GM12878 (cell line): ENCODE measurements at regions not wholly inside any gene's neighbourhood (a gene's known extent, or its start where the extent isn't known, plus 50 kb on each side); places are given as distances from the start of the nearest gene placed in this dataset.

Experiments used
- ATAC-seq: fragments of 200-7000 bp; cut with Tn5 transposase; 3 replicates; pipeline ENCODE4 v1.9.1; 2020; ENCODE audit warnings: mild to moderate bottlenecking, moderate library complexity
- BruUV-seq: library from RNA; stranded (reverse); fragments of 400-500 nt; replicated peaks from 2 replicates; lab custom pipeline; 2021; lab: Mats Ljungman, UMichigan
- CTCF ChIA-PET: fragments of 300-600 bp; sonication (Branson Sonifier 250); formaldehyde crosslinking; extraction: SDS; loops from one replicate; lab custom pipeline; 2021; ENCODE audit warnings: inconsistent platforms; lab: Yijun Ruan, JAX
- POLR2A ChIA-PET: fragments of 350-600 bp; formaldehyde crosslinking; extraction: SDS; loops from one replicate; lab custom pipeline; 2021; ENCODE audit warnings: inconsistent platforms; lab: Charles Lee
- RAD21 ChIA-PET: fragments of 300-600 bp; sonication (Branson Sonifier 250); formaldehyde crosslinking; loops from one replicate; lab custom pipeline; 2023; ENCODE audit warnings: antibody characterized with exemption; ENCODE audit not compliant: unreplicated experiment; lab: Charles Lee
- SMC1A ChIA-PET: fragments of 300-600 bp; sonication (Branson Sonifier 250); formaldehyde crosslinking; loops from one replicate; lab custom pipeline; 2023; ENCODE audit not compliant: unreplicated experiment, uncharacterized antibody; lab: Charles Lee
- DNase-seq: peaks from one replicate; pipeline ENCODE4 v3.0.0-alpha.2; 2011; ENCODE audit warnings: low read depth, low spot score
- FAIRE-seq: peaks from 3 replicates; lab custom pipeline; 2011; peaks lifted over from hg19 to GRCh38; lab: Jason Lieb, UNC
- H2AFZ ChIP-seq: 2 replicates; pipeline ENCODE4 v1.6.0; 2011; ENCODE audit warnings: low read depth, low read length, control low read depth; ENCODE audit not compliant: control insufficient read depth
- H3K27ac ChIP-seq: 2 replicates; pipeline ENCODE4 v1.5.1; 2011; ENCODE audit warnings: control low read depth; ENCODE audit not compliant: control insufficient read depth, insufficient read depth
- H3K27me3 ChIP-seq, 2 experiments: replicated peaks in 1 of 2; 2 replicates each; pipeline versions ENCODE4 v1.6.0 to v1.6.1; 2011; ENCODE audit warnings: low read length in 1 of 2; ENCODE audit not compliant: control insufficient read depth in 2 of 2, insufficient read depth in 2 of 2
- H3K36me3 ChIP-seq, 2 experiments: 2 replicates each; pipeline ENCODE4 v1.5.1; 2011; ENCODE audit warnings: low read length in 1 of 2; ENCODE audit not compliant: control insufficient read depth in 2 of 2, insufficient read depth in 2 of 2
- H3K4me1 ChIP-seq: 2 replicates; pipeline ENCODE4 v1.6.1; 2011; ENCODE audit warnings: mild to moderate bottlenecking, low read length, moderate library complexity, mixed read lengths; ENCODE audit not compliant: control insufficient read depth, insufficient read depth
- H3K4me2 ChIP-seq: 2 replicates; pipeline ENCODE4 v1.6.0; 2011; ENCODE audit warnings: control low read depth; ENCODE audit not compliant: control insufficient read depth, insufficient read depth
- H3K4me3 ChIP-seq: fragments of 200-600 bp; sonication (generic); 2 replicates; pipeline ENCODE4 v1.5.1; 2016
- H3K79me2 ChIP-seq: 2 replicates; pipeline ENCODE4 v1.6.0; 2011; ENCODE audit warnings: low read length; ENCODE audit not compliant: control insufficient read depth, insufficient read depth
- H3K9ac ChIP-seq: 2 replicates; pipeline ENCODE4 v1.8.0; 2011; ENCODE audit warnings: low read length, control low read depth, mixed read lengths; ENCODE audit not compliant: control insufficient read depth, insufficient read depth
- H3K9me3 ChIP-seq: replicated peaks from 3 replicates; pipeline ENCODE4 v1.5.1; 2011; ENCODE audit warnings: mild to moderate bottlenecking, low read length; ENCODE audit not compliant: control insufficient read depth, insufficient read depth
- H4K20me1 ChIP-seq: 2 replicates; pipeline ENCODE4 v1.6.0; 2011; ENCODE audit not compliant: control insufficient read depth, insufficient read depth
- CBFB ChIP-seq: IDR thresholded peaks from 2 replicates; pipeline ENCODE4 v1.6.1; 2016; ENCODE audit warnings: antibody characterized with exemption, low read depth
- CHD1 ChIP-seq: IDR thresholded peaks from 2 replicates; pipeline ENCODE4 v1.6.1; 2012; ENCODE audit warnings: low read depth, low read length, improper control_type of control experiment
- JUND ChIP-seq: IDR thresholded peaks from 2 replicates; pipeline ENCODE4 v1.6.1; 2012; ENCODE audit warnings: low read depth, mild to moderate bottlenecking, low read length, improper control_type of control experiment, moderate library complexity
- NBN ChIP-seq: fragments of 450-650 bp; IDR thresholded peaks from 2 replicates; pipeline ENCODE4 v1.6.1; 2016
- NFYA ChIP-seq: IDR thresholded peaks from 2 replicates; pipeline ENCODE4 v1.6.1; 2011; ENCODE audit warnings: low read depth, mild to moderate bottlenecking, low read length, improper control_type of control experiment, borderline replicate concordance
- NR2C1 ChIP-seq: fragments of 450-650 bp; IDR thresholded peaks from 2 replicates; pipeline ENCODE4 v1.6.1; 2017; ENCODE audit warnings: antibody characterized with exemption, mild to moderate bottlenecking, moderate library complexity
- RAD51 ChIP-seq: fragments of 450-650 bp; IDR thresholded peaks from 2 replicates; pipeline ENCODE4 v1.6.1; 2016; ENCODE audit warnings: moderate library complexity, mild to moderate bottlenecking, inconsistent platforms
- SPI1 ChIP-seq: IDR thresholded peaks from 2 replicates; pipeline ENCODE4 v1.6.1; 2011; ENCODE audit warnings: low read depth, mild to moderate bottlenecking, low read length, moderate library complexity, borderline replicate concordance; ENCODE audit not compliant: insufficient read depth
- YY1 ChIP-seq: IDR thresholded peaks from 2 replicates; pipeline ENCODE4 v1.6.1; 2011; ENCODE audit warnings: low read depth, mild to moderate bottlenecking, low read length
- WGBS: methylation state at CpG from one replicate; pipeline ENCODE4 v1.1.6; 2016; ENCODE audit warnings: low lambda C conversion rate; ENCODE audit not compliant: insufficient replicate concordance, insufficient coverage; ENCODE audit errors: missing lambda C conversion rate; 5-methylcytosine and 5-hydroxymethylcytosine counted together
- in situ Hi-C: fragments of 300-500 bp; cut with MboI; formaldehyde crosslinking; loops from 9 replicates; pipeline ENCODE4 v1.14.3; 2018; ENCODE audit warnings: mixed read lengths
- intact Hi-C: fragments of 100-400 bp; cut with micrococcal nuclease; formaldehyde crosslinking; loops from one replicate; pipeline ENCODE4 v1.14.2; 2022; ENCODE audit not compliant: unreplicated experiment
- TF ChIP-seq, protein P1 (sequence below): fragments of 450-650 bp; IDR thresholded peaks from 2 replicates; pipeline ENCODE4 v1.6.1; 2017; ENCODE audit warnings: low read depth, mild to moderate bottlenecking, moderate library complexity
- TF ChIP-seq, protein P2 (sequence below): fragments of 450-650 bp; IDR thresholded peaks from 2 replicates; pipeline ENCODE4 v1.6.1; 2018; ENCODE audit warnings: mild to moderate bottlenecking, low read depth, moderate library complexity; ENCODE audit not compliant: partially characterized antibody
- TF ChIP-seq, protein P3 (sequence below): fragments of 450-650 bp; IDR thresholded peaks from 2 replicates; pipeline ENCODE4 v1.6.1; 2017; ENCODE audit warnings: mild to moderate bottlenecking, moderate library complexity
- TF ChIP-seq, protein P4 (sequence below): fragments of 450-650 bp; IDR thresholded peaks from 2 replicates; pipeline ENCODE4 v1.6.1; 2016; ENCODE audit warnings: mild to moderate bottlenecking

DNA sequence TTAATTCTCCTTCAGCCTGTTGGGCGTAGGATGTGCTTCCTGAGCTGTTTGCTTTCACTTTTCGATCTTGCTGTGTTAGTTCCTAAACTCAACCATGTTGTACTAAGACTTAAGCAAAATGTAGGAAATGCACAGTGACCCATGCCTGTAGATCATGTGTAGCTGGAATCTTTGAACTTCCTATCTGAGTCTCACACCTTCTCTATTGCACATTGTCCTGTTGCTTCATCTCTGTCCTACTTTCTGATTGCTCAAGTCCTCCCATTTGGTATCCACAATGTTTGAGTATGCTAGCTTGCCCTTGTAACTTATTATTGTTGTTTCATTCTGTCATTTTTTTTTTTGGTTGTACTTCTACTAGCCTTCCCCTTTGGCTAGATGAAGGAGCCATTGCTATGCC lies 239.6 kb downstream of the PPP1R2C start:
- POLR2A ChIA-PET: no interaction called here
- in situ Hi-C loops: no loop called here
- FAIRE-seq: no peak
- WGBS: 25% methylated on average over 2 of the region's 2 CpGs
- RAD21 ChIA-PET: no interaction called here
- SMC1A ChIA-PET: interaction anchor here (1.0 kb wide), 1 partner anchor 244 kb away, joined by 3 read pairs; no protein-coding TSS in a partner anchor
- CTCF ChIA-PET: interaction anchor here (0.5 kb wide), 1 partner anchor 426 kb away, joined by 3 read pairs; no protein-coding TSS in a partner anchor
- no peak overlapping the region for H3K4me3 ChIP-seq
- H3K36me3 ChIP-seq: no peaks in the 10 kb centered on the region
- no peak overlapping the region for H2AFZ ChIP-seq
- no peaks in the 10 kb centered on the region for H3K9me3 ChIP-seq
- no peaks in the 10 kb centered on the region for H3K27me3 ChIP-seq
- no peak overlapping the region for H3K4me2 ChIP-seq
- H3K9ac ChIP-seq: no peak overlapping the region
- H3K79me2 ChIP-seq: no peaks in the 10 kb centered on the region
- no TSS peak for BruUV-seq
- H4K20me1 ChIP-seq: no peaks in the 10 kb centered on the region
- H3K4me1 ChIP-seq: no peaks in the 10 kb centered on the region
- DNase-seq: no peak
- no peak overlapping the region for H3K27ac ChIP-seq
- no peak for ATAC-seq
- intact Hi-C loops: no loop called here
- TF ChIP-seq CHD1: no peak
- no peak for TF ChIP-seq NFYA
- no peak for TF ChIP-seq SPI1
- no peak for TF ChIP-seq CBFB
- TF ChIP-seq JUND: no peak
- no peak for TF ChIP-seq YY1
- TF ChIP-seq, protein P1, sequence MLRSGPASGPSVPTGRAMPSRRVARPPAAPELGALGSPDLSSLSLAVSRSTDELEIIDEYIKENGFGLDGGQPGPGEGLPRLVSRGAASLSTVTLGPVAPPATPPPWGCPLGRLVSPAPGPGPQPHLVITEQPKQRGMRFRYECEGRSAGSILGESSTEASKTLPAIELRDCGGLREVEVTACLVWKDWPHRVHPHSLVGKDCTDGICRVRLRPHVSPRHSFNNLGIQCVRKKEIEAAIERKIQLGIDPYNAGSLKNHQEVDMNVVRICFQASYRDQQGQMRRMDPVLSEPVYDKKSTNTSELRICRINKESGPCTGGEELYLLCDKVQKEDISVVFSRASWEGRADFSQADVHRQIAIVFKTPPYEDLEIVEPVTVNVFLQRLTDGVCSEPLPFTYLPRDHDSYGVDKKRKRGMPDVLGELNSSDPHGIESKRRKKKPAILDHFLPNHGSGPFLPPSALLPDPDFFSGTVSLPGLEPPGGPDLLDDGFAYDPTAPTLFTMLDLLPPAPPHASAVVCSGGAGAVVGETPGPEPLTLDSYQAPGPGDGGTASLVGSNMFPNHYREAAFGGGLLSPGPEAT: no peak
- no peak for TF ChIP-seq NBN
- no peak for TF ChIP-seq NR2C1
- TF ChIP-seq, protein P2, sequence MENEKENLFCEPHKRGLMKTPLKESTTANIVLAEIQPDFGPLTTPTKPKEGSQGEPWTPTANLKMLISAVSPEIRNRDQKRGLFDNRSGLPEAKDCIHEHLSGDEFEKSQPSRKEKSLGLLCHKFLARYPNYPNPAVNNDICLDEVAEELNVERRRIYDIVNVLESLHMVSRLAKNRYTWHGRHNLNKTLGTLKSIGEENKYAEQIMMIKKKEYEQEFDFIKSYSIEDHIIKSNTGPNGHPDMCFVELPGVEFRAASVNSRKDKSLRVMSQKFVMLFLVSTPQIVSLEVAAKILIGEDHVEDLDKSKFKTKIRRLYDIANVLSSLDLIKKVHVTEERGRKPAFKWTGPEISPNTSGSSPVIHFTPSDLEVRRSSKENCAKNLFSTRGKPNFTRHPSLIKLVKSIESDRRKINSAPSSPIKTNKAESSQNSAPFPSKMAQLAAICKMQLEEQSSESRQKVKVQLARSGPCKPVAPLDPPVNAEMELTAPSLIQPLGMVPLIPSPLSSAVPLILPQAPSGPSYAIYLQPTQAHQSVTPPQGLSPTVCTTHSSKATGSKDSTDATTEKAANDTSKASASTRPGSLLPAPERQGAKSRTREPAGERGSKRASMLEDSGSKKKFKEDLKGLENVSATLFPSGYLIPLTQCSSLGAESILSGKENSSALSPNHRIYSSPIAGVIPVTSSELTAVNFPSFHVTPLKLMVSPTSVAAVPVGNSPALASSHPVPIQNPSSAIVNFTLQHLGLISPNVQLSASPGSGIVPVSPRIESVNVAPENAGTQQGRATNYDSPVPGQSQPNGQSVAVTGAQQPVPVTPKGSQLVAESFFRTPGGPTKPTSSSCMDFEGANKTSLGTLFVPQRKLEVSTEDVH: no peak
- TF ChIP-seq, protein P3, sequence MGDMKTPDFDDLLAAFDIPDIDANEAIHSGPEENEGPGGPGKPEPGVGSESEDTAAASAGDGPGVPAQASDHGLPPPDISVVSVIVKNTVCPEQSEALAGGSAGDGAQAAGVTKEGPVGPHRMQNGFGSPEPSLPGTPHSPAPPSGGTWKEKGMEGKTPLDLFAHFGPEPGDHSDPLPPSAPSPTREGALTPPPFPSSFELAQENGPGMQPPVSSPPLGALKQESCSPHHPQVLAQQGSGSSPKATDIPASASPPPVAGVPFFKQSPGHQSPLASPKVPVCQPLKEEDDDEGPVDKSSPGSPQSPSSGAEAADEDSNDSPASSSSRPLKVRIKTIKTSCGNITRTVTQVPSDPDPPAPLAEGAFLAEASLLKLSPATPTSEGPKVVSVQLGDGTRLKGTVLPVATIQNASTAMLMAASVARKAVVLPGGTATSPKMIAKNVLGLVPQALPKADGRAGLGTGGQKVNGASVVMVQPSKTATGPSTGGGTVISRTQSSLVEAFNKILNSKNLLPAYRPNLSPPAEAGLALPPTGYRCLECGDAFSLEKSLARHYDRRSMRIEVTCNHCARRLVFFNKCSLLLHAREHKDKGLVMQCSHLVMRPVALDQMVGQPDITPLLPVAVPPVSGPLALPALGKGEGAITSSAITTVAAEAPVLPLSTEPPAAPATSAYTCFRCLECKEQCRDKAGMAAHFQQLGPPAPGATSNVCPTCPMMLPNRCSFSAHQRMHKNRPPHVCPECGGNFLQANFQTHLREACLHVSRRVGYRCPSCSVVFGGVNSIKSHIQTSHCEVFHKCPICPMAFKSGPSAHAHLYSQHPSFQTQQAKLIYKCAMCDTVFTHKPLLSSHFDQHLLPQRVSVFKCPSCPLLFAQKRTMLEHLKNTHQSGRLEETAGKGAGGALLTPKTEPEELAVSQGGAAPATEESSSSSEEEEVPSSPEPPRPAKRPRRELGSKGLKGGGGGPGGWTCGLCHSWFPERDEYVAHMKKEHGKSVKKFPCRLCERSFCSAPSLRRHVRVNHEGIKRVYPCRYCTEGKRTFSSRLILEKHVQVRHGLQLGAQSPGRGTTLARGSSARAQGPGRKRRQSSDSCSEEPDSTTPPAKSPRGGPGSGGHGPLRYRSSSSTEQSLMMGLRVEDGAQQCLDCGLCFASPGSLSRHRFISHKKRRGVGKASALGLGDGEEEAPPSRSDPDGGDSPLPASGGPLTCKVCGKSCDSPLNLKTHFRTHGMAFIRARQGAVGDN: no peak
- TF ChIP-seq RAD51: no peak
- TF ChIP-seq, protein P4, sequence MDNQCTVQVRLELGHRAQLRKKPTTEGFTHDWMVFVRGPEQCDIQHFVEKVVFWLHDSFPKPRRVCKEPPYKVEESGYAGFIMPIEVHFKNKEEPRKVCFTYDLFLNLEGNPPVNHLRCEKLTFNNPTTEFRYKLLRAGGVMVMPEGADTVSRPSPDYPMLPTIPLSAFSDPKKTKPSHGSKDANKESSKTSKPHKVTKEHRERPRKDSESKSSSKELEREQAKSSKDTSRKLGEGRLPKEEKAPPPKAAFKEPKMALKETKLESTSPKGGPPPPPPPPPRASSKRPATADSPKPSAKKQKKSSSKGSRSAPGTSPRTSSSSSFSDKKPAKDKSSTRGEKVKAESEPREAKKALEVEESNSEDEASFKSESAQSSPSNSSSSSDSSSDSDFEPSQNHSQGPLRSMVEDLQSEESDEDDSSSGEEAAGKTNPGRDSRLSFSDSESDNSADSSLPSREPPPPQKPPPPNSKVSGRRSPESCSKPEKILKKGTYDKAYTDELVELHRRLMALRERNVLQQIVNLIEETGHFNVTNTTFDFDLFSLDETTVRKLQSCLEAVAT: no peak
